ENCODE measurements at regions not wholly inside any gene's neighbourhood (a gene's known extent, or its start where the extent isn't known, plus 50 kb on each side); places are given as distances from the start of the nearest gene placed in this dataset.

GRCh38 chr2:40809156-40809555, 357.3 kb upstream of the SLC8A1 start:
- DNase-seq (ENCODE audit: low read depth) = no peak

- DNase-seq (ENCODE audit: low read depth) = no peak
These were observed 362.7 kb upstream of the SLC8A1 start for GRCh38 chr2:40814616-40815015.

DNA sequence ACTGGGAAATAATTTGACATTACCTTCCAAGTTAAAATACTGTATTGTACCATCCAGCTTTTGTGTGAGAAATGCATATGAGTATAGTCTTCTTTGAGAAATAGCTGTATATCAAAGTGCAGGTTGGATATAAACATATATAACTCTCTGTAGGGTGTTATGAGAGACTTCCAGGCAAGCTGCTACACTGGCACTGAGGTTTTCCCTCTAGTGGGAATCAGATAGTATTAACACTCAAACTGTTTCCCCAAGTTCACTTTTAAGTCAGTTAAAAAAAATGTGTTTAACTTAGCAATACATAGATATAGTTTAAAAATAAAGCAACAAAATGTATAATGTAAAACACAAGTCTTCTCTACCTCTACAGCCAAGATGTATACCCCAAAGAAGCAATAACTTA, 368.4 kb upstream of the SLC8A1 start:
- DNase-seq (ENCODE audit: low read depth) = no peak

GRCh38 chr2:40823478-40823877, 371.6 kb upstream of the SLC8A1 start:
- DNase-seq (ENCODE audit: low read depth) = no peak

- DNase-seq (ENCODE audit: low read depth) = no peak
These were observed 372.4 kb upstream of the SLC8A1 start for GRCh38 chr2:40824278-40824677.

GRCh38 chr2:40827392-40827791, 375.5 kb upstream of the SLC8A1 start:
- no peak for DNase-seq (ENCODE audit: low read depth)

- DNase-seq (ENCODE audit: low read depth) = no peak
These were observed 379.5 kb upstream of the SLC8A1 start for GRCh38 chr2:40831321-40831873.

- DNase-seq (ENCODE audit: low read depth) = no peak
These were observed 390.0 kb upstream of the SLC8A1 start for GRCh38 chr2:40841856-40842255.

DNA sequence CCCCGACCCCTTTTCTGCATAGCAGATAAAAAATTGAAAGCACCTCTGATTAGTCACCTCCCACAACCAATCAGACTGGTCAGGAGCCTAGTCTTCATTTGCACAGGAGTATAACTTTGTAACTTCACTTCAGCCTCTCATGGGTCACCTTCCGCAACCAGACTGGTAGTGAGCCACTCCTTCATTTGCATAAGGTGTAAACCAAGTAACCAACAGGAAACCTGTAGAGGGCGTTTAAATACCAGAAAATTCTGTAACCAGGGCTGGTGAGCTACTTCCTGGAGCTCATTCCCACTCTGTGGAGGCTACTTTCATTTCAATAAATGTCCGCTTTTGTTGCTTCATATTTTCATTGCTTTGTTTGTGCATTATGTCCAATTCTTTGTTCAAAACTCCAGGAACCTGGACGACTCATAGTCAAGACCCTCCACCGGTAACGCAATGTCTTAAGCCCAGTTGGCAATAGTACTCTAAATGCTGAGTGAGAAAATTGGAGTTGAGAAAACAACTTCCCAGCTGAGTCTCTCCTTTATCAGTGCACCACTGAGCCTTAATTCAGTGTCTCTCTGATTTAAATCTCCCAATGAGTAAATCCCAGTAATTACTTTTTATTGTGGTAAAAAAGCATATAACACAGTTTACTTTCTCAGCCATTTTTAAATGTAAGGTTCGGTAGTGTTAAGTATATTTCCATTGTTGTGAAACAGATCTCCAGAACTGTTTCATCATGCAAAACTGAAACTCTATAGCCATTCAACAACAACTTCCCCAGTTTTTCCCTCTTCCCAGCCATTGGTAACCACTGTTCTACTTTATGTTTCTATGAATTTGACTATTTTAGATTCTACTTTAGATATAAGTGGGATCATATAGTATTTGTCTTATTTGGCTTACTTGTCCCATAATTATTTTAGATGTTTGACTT, 392.7 kb upstream of the SLC8A1 start:
- no peak for DNase-seq (ENCODE audit: low read depth)

GRCh38 chr2:40851661-40852060, 399.8 kb upstream of the SLC8A1 start:
- DNase-seq (ENCODE audit: low read depth) = no peak

GRCh38 chr2:40859617-40860016, 407.7 kb upstream of the SLC8A1 start:
- DNase-seq (ENCODE audit: low read depth) = no peak

DNA sequence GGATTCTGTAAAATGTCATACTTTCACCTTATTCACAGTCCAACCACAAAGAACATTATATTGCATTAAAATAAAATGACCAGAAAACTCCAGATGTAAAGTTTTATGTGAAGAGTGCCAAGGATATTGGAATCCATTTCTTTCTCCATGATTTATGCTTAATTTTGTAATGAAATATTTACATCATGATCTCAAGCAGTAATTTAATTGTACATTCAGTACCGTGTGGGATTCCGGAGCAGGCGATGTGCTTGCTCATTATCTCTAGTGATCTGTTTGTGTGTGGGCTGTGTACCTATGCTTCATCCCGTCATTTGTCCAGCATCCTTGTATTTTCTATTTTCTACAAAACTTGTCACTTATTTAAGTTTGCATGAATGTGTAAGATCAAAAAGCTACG, 415.9 kb upstream of the SLC8A1 start:
- DNase-seq (ENCODE audit: low read depth) = no peak

- DNase-seq (ENCODE audit: low read depth) = no peak
These were observed 420.7 kb upstream of the SLC8A1 start for GRCh38 chr2:40872580-40872979.

GRCh38 chr2:40874380-40874779, 422.5 kb upstream of the SLC8A1 start:
- DNase-seq (ENCODE audit: low read depth) = no peak

DNA sequence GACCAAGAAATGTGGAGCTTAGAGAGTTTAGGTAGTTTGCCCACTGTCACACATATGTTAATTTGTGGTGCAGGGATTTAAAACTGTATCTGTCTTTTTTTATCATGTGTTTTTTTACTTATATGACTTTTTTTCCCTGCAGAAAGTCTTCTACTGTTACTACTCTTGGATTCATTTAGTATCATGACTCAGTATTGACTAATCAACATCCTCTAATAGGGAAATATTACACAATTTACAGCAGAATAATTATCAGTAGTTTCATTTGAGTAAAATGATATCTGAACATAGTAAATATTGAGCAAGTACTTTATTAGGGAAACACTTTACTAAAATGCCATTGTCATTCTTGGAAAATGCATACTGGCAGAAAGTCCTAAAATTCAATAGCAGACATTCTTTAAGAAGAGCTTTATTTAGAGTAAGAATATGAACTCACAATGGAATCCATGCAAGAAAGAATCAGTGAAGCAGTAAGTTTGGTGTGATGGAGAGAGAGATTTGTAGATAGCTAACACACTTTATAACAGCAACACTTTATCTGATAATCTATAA, 425.9 kb upstream of the SLC8A1 start:
- no peak for DNase-seq (ENCODE audit: low read depth)

DNA sequence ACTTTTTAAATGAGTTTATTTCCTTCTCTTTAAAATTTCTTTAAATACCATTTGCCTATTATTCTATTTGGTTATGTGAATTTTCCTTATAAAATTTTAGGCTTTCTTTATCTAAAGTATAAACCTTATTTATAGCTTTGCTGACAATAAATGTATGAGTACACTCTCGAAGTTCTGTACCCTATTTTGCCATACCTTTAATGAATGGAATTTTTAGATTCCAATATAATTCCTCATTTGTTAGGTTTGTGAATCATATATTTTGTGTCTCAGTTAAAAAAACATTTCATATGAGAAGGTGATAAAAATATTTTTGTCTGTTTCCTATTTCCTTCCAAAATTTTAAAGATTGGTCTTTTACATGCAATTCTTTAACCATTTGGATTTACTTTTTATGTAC, 427.4 kb upstream of the SLC8A1 start:
- DNase-seq (ENCODE audit: low read depth) = no peak

- no peak for DNase-seq (ENCODE audit: low read depth)
These were observed 434.2 kb upstream of the SLC8A1 start for GRCh38 chr2:40886100-40886499.

- no peak for DNase-seq (ENCODE audit: low read depth)
These were observed 434.8 kb upstream of the SLC8A1 start for GRCh38 chr2:40886655-40887054.

DNA sequence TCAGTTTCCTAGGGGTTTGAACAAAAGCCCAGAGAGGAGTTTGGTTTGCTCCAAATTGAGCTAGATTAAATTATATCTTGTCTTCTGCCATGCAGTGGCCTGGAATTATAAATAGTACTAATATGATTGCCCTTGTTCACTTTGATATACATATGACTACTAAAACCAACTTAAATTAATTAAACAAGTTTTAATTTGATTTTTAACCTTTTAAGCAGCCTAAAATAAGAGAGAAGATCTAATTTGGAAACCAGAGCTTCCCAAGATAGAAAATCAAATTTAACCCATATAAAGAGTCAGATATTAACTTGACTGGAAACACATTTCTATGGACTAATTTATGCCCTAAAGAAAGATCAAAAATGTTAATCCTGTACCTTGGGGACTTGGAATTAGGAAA, 444.5 kb upstream of the SLC8A1 start:
- DNase-seq (ENCODE audit: low read depth) = no peak

DNA sequence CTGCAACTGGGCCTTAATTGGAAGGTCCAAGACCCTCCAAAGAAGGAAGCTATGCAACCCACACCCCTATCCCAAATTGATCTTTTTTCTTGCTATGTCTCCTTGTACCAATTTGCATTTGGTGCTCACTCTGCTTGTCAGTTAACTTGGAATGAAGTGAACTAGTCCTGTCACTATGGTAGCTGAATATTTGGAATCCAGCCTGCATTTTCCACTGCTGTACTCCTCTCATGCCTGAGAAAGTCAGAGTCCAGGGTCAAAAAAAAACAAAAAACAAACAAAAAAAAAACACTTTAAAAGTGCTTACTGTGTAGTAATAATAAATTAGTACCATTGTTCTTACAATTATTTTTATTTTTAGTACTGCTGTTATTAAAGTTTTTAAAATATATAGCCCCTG, 462.8 kb upstream of the SLC8A1 start:
- DNase-seq (ENCODE audit: low read depth) = no peak

GRCh38 chr2:40915651-40916050, 463.8 kb upstream of the SLC8A1 start:
- DNase-seq (ENCODE audit: low read depth) = no peak

DNA sequence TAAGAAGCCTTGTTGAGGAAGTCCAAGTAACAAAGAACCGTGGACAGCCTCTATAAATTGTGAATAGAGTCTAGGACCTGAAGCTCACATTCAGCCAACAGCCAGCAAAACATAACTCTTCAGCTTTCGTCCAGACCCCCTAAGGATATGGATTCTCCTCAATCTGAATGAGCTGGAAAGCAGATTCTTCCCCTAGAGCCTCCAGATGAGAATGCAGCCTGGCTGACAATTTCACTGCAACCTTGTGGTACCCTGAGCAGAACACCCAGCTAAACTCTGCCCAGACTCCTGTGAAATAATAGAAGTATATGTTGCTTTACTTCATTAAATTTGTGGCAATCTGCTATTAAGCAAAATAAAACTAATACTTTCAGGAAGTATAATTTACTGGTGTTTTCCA, 483.5 kb upstream of the SLC8A1 start:
- DNase-seq (ENCODE audit: low read depth) = no peak

DNA sequence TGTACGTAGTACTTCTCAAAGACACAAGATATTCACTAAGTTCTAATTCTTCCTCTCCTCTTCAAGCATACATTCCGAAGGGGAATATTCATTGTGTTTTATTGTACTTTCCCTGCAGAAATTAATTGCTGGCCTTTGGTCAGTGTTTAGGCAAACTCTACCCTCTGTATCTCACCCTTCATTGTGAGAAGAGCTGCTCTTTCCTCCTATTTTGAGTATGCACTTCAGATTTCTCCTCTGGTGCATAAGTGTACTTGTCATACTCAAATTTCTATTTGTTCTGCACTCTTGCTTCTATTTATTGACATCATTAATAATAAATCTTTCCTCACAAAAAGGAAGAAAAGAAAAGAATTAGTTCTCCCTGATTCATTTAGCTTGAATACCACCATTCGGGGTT, 485.4 kb upstream of the SLC8A1 start:
- no peak for DNase-seq (ENCODE audit: low read depth)

DNA sequence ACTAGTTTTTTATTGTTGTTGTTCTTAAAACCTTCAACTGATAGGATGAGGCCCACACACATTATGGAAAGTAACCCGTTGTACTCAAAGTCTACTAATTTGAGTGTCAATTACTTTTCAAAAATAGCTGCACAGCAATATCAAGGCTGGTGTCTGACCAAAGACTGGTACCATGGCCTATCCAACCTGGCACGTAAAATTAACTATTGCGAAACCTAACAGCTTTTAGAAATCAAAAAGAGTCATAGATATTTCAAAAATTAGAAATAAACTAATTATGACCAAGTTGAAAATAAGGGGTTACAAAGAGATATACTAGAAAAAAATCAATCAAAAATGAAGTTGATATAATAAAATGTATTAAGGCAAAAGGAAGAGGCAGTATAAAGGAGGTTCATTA, 501.5 kb upstream of the SLC8A1 start:
- no peak for DNase-seq (ENCODE audit: low read depth)
